ENCODE measurements at regions not wholly inside any gene's neighbourhood (a gene's known extent, or its start where the extent isn't known, plus 50 kb on each side); places are given as distances from the start of the nearest gene placed in this dataset.

DNA sequence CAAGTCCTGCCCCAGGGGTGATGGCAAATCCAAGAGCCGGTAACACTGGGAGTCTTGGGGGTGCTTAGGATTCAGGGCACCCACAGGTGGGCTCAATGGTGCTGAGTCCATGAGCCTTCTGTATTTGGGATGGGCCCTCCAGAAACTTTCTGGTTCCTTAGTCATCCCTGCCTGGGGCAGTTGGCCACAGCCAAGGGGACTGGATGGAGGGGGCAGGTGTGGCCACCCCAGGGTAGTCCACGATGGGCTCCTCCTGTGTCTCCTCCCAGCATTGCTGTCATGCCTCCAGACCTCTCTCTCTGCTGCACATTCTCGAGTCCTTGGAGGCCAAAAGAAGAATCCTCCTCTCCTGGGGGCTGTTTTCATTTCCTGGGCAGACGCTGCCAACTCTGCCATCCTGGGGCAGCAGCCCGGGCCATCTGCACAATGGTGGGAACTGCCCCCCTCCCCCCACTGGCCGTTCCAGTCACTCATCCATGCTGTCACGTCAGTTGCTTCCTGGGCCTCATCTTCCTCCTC, 158.0 kb upstream of the TWIST2 start:
- H3K4me3 Mint-ChIP-seq, result no peak overlapping the region
- H3K4me1 Mint-ChIP-seq, result peaks cover 18% of the 10 kb centered on the region
- H3K27me3 Mint-ChIP-seq (ENCODE audit: low read depth), result peaks cover 25% of the 10 kb centered on the region
- H3K27ac Mint-ChIP-seq, result no peak overlapping the region
- no peaks in the 10 kb centered on the region for H3K9me3 Mint-ChIP-seq
- TF ChIP-seq, protein P1, sequence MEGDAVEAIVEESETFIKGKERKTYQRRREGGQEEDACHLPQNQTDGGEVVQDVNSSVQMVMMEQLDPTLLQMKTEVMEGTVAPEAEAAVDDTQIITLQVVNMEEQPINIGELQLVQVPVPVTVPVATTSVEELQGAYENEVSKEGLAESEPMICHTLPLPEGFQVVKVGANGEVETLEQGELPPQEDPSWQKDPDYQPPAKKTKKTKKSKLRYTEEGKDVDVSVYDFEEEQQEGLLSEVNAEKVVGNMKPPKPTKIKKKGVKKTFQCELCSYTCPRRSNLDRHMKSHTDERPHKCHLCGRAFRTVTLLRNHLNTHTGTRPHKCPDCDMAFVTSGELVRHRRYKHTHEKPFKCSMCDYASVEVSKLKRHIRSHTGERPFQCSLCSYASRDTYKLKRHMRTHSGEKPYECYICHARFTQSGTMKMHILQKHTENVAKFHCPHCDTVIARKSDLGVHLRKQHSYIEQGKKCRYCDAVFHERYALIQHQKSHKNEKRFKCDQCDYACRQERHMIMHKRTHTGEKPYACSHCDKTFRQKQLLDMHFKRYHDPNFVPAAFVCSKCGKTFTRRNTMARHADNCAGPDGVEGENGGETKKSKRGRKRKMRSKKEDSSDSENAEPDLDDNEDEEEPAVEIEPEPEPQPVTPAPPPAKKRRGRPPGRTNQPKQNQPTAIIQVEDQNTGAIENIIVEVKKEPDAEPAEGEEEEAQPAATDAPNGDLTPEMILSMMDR (IDR thresholded peaks at IDR 0.05; ENCODE audit: unreplicated experiment in 3 of 3), result no peak
- no peaks in the 10 kb centered on the region for H3K36me3 Mint-ChIP-seq (ENCODE audit: low read depth)

GRCh38 chr2:238690511-238690910, 157.4 kb upstream of the TWIST2 start:
- Mint-ChIP-seq H3K9me3 (no peaks in the 10 kb centered on the region), H3K36me3 (ENCODE audit: low read depth) (no peaks in the 10 kb centered on the region), H3K4me1 (peaks cover 24% of the 10 kb centered on the region), H3K27ac (no peak overlapping the region), H3K27me3 (ENCODE audit: low read depth) (peaks cover 25% of the 10 kb centered on the region), H3K4me3 (no peak overlapping the region)
- TF ChIP-seq, protein P1 (IDR thresholded peaks at IDR 0.05; ENCODE audit: unreplicated experiment in 3 of 3), result no peak

DNA sequence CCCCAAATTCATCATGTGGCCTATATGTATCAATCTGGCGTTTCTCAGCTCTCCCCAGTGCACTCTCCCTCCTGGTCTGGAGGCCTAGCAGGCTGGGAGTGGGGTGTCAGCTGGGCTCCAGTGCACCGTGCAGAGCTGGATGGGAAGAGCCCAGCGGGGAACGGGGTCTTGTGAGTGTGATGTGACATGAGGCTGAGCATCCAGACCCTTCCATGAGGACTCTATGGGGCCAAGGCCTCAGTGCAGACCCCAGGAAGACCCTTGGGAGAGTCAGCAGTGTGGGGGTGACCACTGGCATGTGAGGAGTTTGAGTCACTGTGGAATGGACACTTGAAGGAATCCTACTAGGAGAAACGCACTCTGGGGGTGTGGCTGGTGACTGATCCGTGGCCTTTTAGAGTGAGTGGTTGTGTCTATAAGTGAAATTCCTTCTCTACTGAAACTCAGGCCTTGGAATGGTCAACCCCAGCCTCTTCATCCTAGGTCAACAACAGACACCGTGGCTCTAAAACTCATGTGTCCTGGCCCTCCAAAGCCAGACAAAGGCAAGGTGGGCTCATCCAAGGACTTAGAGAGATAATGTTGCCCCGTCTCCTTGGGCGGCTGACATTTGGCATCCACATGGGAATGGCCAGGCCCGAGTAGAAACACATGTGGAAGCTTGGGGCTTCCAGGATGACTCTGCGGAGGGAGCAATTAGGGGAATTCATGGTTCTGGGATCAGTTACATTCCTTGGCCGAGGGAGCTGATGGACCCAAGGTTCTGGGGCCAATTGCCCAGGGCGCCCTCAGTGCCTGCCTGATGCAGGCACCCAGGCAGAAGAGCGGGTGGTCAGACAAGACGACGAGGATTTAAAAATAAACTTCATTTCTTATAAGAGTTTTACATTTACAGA, 156.0 kb upstream of the TWIST2 start:
- H3K27me3 Mint-ChIP-seq (ENCODE audit: low read depth), result peaks cover 25% of the 10 kb centered on the region
- no peaks in the 10 kb centered on the region for H3K36me3 Mint-ChIP-seq (ENCODE audit: low read depth)
- H3K4me3 Mint-ChIP-seq, result no peak overlapping the region
- H3K4me1 Mint-ChIP-seq, result peaks cover 35% of the 10 kb centered on the region
- H3K9me3 Mint-ChIP-seq, result no peaks in the 10 kb centered on the region
- TF ChIP-seq, protein P1 (IDR thresholded peaks at IDR 0.05; ENCODE audit: unreplicated experiment in 3 of 3), result no peak
- peak overlapping the region in 2 of 3 experiments; percentile 17 to 58 for H3K27ac Mint-ChIP-seq

DNA sequence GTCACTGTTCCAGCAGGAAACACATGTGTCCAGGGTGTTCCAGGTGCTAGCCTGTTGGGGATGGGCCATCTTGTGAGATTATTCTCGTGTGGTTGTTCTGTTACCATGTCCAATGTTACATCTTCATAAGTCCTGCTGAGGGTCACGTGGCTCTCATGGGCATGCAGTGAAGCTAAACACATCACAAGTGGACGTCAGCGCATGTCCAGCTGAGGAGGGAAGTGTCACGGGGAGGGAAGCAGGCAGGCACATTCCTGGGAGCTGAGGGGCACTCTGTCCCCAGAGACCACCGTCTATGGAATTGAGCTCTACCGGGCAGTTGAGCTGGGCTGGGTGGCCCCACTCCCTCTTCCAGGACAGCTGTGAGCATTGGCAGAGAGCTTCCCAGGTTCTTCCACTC, 155.3 kb upstream of the TWIST2 start:
- Mint-ChIP-seq H3K27ac (peak overlapping the region in 1 of 3 experiments; percentile 17), H3K4me3 (no peak overlapping the region), H3K27me3 (ENCODE audit: low read depth) (peaks cover 20% of the 10 kb centered on the region), H3K4me1 (peaks cover 36% of the 10 kb centered on the region), H3K36me3 (ENCODE audit: low read depth) (no peaks in the 10 kb centered on the region), H3K9me3 (no peaks in the 10 kb centered on the region)
- TF ChIP-seq, protein P1 (IDR thresholded peaks at IDR 0.05; ENCODE audit: unreplicated experiment in 3 of 3), result no peak

DNA sequence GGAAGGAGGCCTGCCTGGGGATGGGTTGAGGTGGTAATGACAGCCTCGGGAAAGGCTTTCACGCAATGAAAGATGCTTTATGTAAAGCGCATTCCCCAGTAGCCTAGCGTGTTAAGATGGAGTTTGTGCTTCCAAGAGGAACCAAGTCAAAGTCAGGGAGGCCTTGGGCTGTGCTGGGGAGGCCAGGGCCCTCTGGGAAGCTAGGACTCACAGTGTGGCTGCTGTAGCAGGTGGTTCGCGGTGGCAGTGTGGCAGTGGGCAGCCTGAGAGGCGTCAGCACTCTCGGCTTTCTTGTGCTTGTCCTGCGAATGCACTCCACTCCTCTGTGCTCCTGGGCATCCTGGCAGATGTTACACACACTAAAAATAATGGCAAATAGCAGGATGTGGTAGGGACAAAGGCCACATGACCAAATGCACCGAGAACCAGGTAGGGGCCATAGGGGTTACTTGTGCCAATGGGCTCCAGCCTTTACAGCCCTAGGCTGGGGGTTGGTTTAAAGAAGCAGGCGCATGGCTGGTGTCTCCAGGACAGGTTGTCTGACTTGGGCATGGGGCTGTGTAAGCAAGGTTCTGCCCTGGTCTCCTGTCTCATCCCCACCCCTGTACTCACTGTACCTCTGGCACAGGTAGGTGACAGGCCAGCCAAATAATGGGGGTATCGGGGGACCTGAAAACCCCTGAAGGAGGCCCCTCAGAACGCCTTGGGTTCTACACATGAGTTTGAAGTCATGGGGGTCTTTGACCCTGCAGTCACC, 154.4 kb upstream of the TWIST2 start:
- H3K27me3 Mint-ChIP-seq (ENCODE audit: low read depth), result peaks cover 16% of the 10 kb centered on the region
- H3K36me3 Mint-ChIP-seq (ENCODE audit: low read depth), result no peaks in the 10 kb centered on the region
- no peaks in the 10 kb centered on the region for H3K9me3 Mint-ChIP-seq
- TF ChIP-seq, protein P1 (IDR thresholded peaks at IDR 0.05; ENCODE audit: unreplicated experiment in 3 of 3), result no peak
- H3K27ac Mint-ChIP-seq, result peak overlapping the region in 2 of 3 experiments; percentile 17 to 70
- H3K4me3 Mint-ChIP-seq, result no peak overlapping the region
- peaks cover 42% of the 10 kb centered on the region for H3K4me1 Mint-ChIP-seq
